Activated CD4-positive, alpha-beta T cell treated with anti-CD3 and anti-CD28 coated beads for 1 hour (primary cell): ENCODE measurements at regions not wholly inside any gene's neighbourhood (a gene's known extent, or its start where the extent isn't known, plus 50 kb on each side); places are given as distances from the start of the nearest gene placed in this dataset.
"Not testable (repeated sequence)": the region's sequence is repeated elsewhere in the genome, so short reads cannot be mapped to it uniquely, and the experiment has no call there.

Source experiments
- DNase-seq: peaks from one replicate; pipeline ENCODE4 v3.0.0-alpha.2; 2020

DNA sequence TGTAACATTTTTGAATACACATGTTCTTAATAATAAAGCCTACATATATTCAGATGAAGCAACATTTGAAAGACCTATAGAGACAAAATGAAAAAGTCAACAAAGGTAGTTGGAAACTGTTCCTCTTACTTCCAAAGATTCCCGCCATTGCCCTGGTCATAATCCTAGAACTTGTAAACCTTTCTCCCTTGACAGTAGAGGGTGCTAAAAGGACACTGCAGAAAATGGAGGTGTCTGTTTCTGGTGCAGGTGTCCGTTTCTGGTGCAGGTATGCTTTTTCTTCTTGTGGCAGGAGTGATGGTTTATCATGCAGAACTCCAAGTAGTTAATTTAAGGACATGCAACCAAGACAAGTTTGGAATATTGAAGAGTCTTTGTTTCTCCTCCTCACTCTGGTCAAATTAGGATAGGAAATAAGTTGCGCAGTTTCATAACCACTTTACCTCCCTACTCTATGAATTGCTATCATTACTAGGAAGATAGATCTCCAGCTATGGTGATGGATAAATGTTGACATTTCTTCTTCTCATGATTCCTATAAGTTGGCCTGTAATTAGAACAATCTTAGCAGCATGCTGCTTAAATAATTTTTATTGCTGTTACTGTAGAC is 56.0 kb upstream of the FAM174A start:
- no peak for DNase-seq

DNA sequence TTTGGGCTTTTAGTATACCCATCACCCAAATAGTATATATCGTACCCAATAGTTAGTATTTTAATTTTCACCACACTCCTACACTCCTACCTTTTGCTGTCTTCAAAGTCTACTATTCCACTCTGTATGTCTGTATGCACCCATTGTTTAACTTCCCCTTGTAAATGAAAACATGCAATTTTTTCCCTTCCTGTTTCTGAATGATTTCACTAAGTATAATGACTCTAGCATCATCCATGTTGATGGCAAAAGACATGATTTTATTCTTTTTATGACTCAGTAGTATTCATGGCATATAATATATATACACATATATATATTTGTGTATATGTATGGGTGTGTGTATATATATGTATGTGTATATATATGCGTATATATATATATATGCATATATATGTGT is 63.1 kb upstream of the FAM174A start:
- no peak for DNase-seq

DNA sequence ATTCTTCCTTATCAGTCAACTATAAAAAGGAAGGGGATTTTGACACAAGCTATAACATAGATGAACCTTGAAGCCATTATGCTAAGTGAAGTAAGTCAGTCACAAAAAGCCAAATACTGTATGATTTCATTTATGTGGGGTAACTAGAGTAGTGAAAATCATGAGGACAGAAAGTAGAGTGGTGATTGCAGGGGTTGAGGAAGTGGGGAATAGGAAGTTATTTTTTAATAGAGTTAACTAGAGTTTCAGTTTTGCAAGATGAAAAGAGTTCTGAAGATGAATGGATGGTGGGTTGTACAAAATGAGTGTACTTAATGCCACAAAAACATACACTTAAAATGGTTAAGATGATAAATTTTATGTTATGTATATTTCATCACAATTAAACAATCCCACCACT is 65.4 kb upstream of the FAM174A start:
- no peak for DNase-seq

DNA sequence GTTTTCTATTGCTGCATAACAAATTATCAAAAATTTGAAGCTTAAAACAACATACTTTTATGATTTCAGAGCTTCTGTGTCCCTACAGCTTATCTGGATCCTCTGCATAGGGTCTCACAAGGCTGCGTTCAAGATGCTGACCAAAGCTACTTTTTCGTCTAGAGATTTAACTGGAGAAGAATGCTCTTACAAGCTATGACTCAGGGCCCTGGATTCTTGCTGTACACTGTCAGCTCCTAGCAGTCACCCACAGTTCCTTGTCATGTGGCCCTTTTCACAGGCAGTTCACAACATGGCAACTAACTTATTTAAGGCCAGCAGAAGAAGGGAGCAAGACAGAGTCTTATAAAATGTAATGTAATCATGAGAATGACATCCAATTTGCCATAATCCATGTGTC is 70.8 kb upstream of the FAM174A start:
- no peak for DNase-seq

DNA sequence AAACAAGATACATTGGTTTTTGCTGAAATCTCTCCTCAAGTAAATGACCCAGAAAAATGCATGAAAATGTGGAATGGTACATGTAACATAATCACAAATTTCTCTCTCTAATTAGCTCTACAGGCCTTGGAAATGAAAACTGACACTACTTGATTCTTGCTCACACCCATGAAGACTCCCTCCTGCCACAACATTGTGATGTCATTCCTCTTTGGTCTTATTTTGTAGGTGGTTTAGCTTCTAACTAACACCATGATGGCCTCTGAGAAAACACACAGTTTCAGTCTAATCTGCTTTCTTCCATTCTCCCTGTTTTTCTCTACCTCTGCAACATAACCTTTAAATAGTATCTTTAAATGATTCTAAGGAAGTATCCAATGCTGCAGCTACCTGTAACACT is 78.6 kb upstream of the FAM174A start:
- no peak for DNase-seq

DNA sequence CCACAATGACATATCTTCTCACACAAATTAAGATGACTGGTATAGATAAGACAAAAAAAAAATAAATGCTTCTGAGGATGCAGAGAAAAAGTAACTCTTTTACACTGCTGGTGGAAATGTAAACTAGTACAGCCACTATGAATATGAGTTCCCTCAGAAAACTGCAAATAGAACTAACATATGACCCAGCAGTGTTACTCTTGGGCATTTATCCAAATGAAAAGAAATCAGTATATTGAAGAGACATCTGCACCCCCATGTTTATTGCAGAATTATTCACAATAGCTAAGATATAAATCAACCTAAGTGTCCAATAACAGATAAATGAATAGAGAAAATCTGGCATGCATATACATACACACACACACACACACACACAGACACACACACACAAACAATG is 83.0 kb upstream of the FAM174A start:
- no peak for DNase-seq

DNA sequence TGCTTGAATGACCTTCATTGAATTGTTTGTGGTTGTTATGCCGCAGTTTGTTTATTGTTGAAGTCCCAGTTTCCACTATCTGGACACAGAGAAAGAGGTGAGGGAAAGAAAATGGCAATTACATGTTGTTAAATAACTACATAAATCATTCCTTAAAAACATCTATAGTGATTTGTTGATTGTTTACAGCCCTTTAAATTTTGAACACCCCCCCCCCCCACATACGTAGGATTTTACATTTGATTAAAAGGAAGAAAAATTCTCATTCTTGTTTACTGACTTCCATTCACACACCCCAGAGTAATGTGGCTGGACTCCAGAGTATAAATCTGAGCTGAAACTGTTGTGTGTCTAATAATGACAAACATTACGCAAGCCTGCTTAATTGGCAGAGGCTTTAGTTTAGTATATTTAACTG is 87.1 kb upstream of the FAM174A start:
- DNase-seq, result no peak

DNA sequence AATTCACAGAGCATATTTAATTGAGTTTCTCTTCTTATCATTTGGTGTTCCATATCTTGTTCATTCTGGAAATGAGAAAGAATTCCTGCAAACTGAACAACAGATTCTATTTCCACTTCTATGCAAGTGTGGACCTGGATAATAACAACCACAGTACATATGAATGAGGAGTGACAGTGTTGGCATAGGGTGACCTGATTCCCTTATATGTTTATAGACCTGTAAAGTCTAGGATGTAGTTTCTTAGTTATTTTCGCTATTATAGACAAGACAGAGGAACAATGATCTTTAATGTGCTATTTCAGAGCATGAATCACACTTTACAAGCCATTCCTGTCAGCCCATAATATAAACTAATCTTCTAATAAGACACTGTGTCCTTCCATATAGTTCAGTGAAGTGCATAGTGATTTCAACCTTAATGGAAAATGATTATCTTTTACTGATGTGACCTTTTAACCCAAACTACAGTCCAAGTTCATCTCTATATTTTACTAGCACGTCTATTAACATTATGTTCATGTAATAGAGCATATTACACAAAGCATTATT is 88.2 kb upstream of the FAM174A start:
- no peak for DNase-seq

DNA sequence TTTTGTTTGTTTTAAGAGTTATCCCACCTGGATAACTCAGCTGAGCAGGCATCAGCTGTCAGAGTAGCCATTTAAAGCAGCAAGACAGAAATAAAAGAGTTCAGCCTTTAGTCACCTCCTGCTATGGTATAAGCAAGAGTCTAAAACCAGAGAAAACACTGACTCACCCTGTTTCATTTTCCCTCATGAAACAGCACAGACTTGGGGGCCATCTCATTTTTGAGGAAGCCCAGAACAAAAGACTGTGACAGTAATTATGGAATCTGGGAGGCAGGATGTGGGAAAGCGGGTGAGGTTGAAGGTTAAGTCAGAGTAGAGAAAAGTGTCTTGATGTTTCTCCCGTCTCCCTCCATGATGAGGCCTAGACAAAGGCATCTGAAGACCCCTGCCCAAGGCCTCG is 90.2 kb upstream of the FAM174A start:
- no peak for DNase-seq

DNA sequence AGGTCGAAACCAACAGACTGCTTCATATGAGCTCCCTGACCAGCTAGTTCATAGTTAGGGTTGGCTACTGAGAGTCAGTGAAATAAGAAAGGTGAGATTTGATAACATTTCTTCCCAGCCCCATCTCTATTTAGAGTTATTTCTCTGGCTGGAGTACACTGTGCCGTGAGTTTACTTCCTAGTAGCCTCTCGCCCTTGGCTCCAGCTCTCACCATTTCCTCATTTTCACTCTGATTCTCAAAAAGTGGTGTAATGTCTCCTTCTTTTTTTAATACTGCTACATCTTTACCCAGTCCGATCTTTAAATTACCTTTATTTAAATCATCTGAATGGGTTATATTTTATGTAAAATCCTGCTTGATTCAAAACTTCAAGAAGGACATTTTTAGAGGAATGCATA is 100.4 kb upstream of the FAM174A start:
- no peak for DNase-seq

DNA sequence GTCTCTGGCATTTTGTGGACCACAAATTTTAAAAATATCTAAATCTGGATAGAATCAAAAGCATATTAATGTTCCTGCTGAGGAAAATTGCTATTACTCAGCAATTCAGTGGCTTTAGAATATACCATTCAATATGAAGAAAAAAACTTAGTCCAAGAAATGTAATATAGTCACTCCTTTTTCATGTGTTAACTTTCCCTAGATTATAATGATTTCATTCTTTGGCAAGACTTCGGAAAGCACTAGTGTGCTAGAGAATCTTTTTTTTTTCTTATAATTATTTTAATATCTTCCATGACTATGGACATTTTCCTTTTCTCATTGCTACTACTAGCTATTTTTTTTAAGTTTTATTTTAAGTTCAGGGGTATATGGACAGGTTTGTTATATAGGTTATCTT is 102.4 kb upstream of the FAM174A start:
- no peak for DNase-seq

DNA sequence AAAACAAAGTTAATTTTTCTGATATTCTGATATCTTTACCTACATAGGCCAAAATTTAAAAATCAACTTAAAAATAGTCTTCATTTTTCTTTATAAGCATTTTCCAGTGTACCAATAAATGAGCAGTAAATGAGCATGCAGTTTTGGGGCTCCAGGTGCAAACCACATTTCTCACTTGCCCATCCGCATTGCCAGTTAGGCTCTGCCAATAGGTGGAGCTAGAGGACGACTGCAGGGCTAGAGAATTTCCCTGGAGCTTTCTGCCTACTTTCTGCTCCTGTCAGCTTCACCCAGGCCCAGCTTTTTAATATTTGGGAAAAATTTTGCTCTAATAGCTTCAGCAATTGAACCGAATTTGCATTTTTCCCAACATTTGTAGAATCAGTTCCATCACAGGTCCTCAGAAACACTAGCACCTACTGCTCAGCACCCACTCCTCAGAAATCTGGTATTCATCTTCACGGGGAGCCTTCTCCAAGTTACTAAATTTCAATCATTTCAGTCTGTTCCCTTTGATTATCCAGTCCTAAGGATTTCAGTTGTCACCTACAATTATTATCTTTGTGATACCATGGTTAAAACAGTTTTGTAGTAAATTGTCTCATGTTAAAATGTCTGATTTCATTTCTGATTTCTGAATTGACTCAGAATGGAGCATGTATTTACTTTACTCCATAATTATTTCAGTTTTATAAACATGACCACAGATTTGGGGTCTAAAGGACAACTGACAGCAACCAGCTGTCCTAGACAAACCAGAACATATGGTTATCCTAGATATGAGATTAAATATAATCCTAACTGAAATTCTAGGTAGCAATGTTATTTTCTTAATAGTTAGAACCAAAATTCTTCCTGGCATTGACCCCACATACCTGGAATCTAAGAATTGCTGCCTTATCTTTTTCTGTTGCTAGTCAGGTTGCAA is 104.6 kb upstream of the FAM174A start:
- no peak for DNase-seq

DNA sequence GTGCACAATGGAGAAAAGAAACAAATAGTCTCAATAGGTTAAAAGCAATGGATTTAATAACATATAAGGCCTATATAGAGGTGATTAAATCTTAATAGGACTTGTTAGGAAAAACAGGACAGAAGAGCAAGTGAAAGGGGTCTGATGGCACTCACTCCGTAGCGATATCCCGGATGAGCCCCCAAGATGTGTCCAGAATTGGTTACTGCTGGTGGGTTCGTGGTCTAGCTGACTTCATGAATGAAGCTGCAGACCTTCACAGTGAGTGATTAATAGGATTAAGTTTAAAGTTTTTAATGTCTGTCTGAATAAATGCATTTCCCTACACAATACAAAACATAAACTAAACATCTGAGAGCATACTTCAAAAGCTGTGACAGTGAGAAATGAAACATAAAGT is 110.4 kb upstream of the FAM174A start:
- no peak for DNase-seq

DNA sequence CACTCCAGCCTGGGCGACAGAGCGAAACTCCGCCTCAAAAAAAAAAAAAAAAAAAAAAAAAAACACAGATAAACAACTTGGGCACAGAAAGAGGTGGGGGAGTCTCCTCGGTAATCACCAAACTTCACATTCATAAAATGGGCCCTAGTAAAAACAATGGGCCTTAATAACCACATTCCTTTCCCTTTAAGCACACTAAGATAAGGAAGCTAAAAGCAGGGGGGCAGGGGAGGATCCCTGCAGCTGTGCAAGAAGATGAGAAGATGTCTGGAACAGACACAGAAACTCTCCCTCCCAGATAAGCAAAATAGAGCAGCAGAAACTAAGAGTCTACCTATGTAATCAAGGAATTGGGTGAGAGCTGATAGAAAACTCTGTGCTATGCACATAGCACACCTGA is 111.2 kb upstream of the FAM174A start:
- DNase-seq, result no peak

DNA sequence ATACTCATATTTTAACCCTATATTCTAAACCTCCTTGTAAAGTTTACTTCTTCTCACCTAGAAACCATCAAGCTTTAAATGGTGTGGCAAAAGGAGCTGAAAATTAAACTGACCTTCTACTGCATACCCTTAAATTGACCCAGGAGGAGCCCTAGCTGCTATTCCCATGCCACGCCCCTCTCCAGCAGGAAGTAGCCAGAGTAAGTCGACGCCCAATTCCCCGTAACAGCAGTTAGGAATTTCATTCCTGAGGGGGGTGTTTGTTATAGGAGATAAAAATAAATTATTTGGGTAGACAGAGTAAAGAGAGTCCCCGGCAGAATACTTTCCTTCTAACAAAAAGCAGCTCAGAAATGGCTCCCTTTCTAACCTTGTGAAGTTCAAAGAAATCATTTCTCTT is 111.8 kb upstream of the FAM174A start:
- no peak for DNase-seq

DNA sequence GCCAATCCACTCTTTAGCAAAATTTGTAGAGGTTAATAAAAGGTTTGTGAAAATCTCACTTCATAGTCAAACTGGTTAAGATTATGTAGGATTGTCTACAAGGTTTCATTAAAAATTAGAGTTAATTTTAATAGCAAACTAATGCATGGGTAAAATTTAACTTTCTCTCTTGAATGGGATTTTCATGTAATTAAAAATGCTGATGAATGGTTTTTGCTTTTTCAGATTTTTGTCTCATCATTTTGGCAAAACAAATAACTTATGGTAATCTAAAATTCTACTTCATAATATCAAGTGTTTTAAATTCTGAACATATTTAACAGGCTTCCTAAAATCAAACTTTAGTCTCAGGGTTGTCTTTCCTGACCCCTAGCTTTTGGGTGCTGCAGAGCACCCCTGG is 113.8 kb upstream of the FAM174A start:
- no peak for DNase-seq

DNA sequence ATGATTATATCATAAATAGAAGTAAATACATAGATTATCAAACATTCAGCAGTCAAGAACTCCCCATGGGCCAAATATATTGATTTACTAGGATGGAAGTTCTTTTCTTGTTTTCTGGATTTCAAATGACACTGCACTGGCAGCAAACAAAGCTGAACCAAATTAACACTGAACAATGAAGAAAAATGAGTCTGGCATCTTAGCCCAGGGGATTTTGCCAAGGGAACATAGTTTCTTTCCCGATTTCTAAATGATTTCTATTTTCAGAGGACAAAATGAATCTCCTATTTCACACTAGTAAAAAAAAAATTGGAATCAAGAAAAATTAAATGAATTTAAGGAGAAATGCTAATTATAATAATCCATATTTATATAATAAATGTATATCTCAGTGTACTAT is 116.9 kb upstream of the FAM174A start:
- DNase-seq, result no peak

DNA sequence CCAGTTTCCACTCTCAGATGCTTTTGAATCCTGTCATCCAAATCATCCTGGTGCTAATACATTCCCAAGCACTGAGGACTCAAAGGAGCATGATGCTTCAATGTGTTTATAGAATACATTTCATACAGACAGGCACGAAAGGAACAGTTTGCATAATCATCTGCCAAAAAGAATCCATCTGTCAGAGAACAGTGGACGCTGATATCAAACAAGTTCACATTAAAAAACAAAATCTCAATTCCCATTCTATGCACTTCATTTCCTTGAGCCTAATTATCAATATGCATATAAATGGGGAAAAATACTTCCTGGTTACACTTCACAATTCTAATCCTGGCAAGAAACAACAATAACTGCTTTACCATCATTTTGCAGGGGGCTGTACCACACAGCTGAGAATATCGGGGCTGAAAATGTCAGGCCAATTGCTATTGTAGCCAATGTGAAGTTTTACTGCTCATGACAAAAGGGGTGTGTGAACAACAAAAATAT is 125.5 kb upstream of the FAM174A start:
- no peak for DNase-seq

DNA sequence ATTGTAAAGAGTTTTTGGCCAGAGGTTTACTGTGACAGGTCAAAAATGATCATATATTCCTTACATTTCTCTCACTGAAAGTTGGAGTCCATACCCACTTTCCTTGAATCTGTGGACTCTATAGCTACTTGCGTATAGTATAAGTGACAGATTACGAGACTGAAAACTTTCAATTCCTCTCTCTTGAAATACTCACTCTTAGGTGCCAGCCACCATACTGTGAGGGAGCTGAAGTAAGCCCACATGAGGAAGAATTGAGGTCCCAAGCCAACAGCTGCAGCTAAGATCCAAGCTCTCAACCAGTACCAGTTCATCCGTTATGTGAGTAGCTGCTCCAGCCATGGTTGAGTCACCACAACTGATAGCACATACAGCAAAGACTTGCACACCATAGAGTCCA is 128.1 kb upstream of the FAM174A start:
- no peak for DNase-seq

DNA sequence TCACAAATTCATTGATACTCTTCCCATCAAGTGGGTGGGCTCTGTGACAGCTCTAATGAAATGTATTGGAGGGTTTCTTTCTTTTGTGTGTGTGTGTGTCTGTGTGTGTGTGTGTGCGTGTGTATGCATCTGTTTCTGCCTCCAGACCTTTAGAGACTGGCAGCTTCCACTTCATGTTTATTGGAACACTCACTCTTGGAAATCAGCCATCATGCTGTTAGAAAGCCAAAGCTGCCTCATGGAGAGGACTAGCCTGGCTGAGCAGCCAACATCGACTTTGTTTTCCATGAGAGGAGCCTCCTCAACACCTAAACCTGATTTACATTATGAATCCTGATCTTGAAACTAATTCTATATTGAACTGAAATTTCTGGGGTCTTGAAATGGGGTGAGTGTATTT is 128.5 kb upstream of the FAM174A start:
- no peak for DNase-seq

DNA sequence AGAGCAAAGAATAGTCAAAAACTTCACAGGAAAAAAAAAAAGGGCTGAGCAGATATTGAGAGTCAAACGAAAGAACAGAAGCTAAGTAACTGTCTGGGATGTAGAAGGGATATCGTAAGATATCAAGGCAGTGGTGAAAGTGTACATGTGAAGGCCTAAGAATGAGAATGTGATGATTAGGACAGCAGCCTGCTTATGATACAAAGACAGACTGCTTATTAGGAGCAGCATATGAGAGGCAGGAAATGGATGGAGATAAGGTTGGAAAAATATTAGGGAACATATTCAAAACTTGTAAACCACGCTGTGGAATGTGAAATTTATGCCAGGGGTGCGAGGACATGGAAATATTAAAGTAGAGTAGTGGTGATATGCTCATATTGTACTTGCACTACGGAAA is 133.1 kb upstream of the FAM174A start:
- DNase-seq, result no peak

DNA sequence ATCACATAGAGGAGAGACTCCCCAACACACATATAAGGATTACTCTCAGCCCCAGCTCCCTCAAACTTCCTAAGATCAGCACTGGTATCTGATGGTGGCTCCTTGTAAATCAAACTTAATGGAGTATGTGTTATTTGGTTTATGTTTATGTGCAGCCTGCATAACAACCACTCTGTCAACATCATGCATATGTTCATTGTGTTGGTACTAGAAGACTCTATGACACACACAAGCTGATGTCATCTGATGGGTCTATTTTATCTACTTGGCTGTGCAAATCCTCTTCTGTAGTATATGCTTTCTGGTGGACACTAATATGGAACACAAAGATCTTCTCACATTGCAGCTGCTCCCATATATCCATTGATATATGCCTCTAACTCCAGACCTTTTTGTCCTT is 134.0 kb upstream of the FAM174A start:
- DNase-seq, result no peak

DNA sequence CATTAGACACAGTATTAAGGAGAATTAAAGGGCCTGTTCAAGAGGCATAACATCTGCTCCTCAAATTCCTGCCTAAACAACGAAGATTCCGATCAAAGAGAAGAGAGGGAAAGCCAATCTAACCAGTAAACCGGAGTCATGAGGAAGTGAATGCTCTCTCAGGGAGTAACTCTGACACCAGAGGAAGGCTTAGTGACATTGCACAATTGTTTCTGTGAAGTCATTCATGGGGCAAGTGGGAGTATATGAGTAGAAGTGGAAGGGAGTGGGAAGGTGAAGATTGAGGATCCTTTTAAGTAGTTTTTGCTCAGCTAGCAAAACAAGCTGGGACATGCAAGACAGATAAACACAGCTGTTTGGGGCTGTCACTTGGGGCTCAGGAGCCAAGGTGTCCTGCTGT is 136.4 kb upstream of the FAM174A start:
- not testable (repeated sequence) for DNase-seq

DNA sequence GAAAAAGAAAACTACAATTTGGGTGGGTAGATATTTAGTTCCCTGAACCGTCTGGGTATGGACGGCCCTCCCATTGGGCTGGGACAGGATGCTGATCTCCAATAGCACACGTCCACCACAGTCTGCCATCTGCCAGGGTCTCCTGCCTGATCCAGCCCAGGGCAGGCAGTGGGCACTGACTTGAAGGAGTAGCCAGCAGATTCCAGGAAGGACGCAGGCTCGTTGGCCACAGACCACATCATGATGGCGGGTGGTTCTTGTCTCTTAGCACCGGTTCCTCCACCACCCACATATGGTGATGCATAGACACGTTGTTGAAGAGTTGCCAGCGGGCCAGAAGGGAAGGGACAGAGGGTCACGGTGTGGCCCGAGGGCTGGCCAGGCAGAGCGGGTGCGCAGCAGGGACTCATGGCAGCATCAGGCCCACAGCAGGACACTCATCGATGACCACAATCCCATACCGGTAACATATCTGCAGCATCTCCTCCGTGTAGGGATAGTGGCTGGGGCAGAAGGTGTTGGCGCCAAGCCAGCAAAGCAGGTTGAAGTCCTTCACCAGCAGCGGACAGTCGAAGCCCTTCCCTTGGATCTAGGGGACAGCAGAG is 155.8 kb upstream of the FAM174A start:
- not testable (repeated sequence) for DNase-seq
